Endothelial cell of umbilical vein (primary cell): ENCODE measurements at regions not wholly inside any gene's neighbourhood (a gene's known extent, or its start where the extent isn't known, plus 50 kb on each side); places are given as distances from the start of the nearest gene placed in this dataset.

ENCODE experiments used
- EZH2 ChIP-seq: IDR thresholded peaks from 2 replicates; pipeline ENCODE4 v1.6.1; 2012; ENCODE audit warnings: borderline replicate concordance, low read depth, mild to moderate bottlenecking, moderate library complexity, low read length, inconsistent platforms; ENCODE audit not compliant: severe bottlenecking
- FOS ChIP-seq: IDR thresholded peaks from 2 replicates; pipeline ENCODE4 v1.6.1; 2011; ENCODE audit warnings: mild to moderate bottlenecking, low read length, moderate library complexity, borderline replicate concordance; ENCODE audit not compliant: insufficient read depth
- GATA2 ChIP-seq: IDR thresholded peaks from 2 replicates; pipeline ENCODE4 v1.7.0; 2011; ENCODE audit warnings: low read depth, mild to moderate bottlenecking, moderate library complexity, mixed read lengths, low read length; ENCODE audit not compliant: insufficient read length, insufficient read depth
- JUN ChIP-seq: IDR thresholded peaks from 2 replicates; pipeline ENCODE4 v1.6.1; 2011; ENCODE audit warnings: borderline replicate concordance, low read depth; ENCODE audit not compliant: insufficient read length, insufficient read depth
- MYC ChIP-seq: IDR thresholded peaks from one replicate; pipeline ENCODE4 v1.6.1; 2011; ENCODE audit warnings: mild to moderate bottlenecking, low read depth, low read length
- POLR2A ChIP-seq: IDR thresholded peaks from 2 replicates; pipeline ENCODE4 v1.6.1; 2012; ENCODE audit warnings: low read depth, mild to moderate bottlenecking, control low read depth, low read length
- POLR2AphosphoS5 ChIP-seq: IDR thresholded peaks from 2 replicates; pipeline ENCODE4 v1.6.1; 2012; ENCODE audit warnings: low read depth, mild to moderate bottlenecking, control low read depth, low read length, moderate library complexity; ENCODE audit not compliant: insufficient read depth
- TF ChIP-seq, protein P1 (sequence below), 2 donors: IDR thresholded peaks; 1 replicate in 1 of 2; 2 replicates in 1 of 2; pipeline ENCODE4 v1.5.1; 2011; ENCODE audit warnings: low read length in 2 of 2, mild to moderate bottlenecking in 2 of 2, moderate library complexity in 2 of 2, control low read depth in 1 of 2, inconsistent platforms in 1 of 2, low read depth in 1 of 2; ENCODE audit not compliant: insufficient read depth in 1 of 2; ENCODE audit errors: extremely low read depth in 1 of 2
- TF ChIP-seq, protein P2 (sequence below): IDR thresholded peaks from 2 replicates; pipeline ENCODE4 v1.6.1; 2011; ENCODE audit not compliant: insufficient read depth, insufficient read length

DNA sequence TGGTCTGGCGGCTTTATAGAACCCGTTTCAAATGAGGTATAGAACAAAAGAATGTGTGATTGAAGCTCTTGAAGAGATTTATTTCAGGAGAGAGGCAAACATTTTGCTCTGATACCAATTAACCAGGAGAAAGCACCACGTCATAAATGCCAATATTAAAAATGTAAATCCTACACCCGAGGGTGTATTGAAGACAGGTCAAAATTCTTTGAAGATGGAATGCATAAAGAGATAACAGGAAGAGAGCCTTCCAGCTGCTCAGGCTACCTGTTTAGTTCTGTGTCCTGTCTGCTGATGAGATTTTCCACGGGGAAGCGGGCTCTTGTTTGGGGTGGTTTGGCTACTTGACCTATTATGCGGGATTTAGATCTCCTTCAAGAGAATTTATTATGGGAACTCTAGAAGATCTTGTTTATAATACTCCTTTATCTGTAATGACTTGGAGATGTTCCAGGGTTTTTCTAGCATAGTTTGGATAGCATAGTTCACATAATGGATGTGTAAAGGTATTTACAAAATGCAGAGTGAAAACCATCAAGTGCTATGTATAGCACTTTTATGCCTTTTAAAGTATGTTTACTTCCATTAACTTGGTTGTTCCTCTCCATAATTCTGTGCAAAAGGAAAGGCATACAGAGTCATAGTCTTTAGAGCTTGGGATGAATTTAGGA lies 204.5 kb upstream of the SPRED2 start:
- TF ChIP-seq, protein P1, sequence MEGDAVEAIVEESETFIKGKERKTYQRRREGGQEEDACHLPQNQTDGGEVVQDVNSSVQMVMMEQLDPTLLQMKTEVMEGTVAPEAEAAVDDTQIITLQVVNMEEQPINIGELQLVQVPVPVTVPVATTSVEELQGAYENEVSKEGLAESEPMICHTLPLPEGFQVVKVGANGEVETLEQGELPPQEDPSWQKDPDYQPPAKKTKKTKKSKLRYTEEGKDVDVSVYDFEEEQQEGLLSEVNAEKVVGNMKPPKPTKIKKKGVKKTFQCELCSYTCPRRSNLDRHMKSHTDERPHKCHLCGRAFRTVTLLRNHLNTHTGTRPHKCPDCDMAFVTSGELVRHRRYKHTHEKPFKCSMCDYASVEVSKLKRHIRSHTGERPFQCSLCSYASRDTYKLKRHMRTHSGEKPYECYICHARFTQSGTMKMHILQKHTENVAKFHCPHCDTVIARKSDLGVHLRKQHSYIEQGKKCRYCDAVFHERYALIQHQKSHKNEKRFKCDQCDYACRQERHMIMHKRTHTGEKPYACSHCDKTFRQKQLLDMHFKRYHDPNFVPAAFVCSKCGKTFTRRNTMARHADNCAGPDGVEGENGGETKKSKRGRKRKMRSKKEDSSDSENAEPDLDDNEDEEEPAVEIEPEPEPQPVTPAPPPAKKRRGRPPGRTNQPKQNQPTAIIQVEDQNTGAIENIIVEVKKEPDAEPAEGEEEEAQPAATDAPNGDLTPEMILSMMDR (IDR thresholded peaks at IDR 0.05; ENCODE audit: extremely low read depth in 1 of 2, insufficient read depth in 1 of 2, low read depth in 1 of 2, low read length in 2 of 2) = no peak
- no peak for TF ChIP-seq JUN
- TF ChIP-seq, protein P2, sequence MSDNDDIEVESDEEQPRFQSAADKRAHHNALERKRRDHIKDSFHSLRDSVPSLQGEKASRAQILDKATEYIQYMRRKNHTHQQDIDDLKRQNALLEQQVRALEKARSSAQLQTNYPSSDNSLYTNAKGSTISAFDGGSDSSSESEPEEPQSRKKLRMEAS = no peak
- no peak for TF ChIP-seq EZH2
- no peak for TF ChIP-seq POLR2A
- TF ChIP-seq POLR2AphosphoS5 = no peak
- no peak for TF ChIP-seq FOS
- TF ChIP-seq MYC = no peak
- no peak for TF ChIP-seq GATA2
